ENCODE measurements at regions not wholly inside any gene's neighbourhood (a gene's known extent, or its start where the extent isn't known, plus 50 kb on each side); places are given as distances from the start of the nearest gene placed in this dataset.

DNA sequence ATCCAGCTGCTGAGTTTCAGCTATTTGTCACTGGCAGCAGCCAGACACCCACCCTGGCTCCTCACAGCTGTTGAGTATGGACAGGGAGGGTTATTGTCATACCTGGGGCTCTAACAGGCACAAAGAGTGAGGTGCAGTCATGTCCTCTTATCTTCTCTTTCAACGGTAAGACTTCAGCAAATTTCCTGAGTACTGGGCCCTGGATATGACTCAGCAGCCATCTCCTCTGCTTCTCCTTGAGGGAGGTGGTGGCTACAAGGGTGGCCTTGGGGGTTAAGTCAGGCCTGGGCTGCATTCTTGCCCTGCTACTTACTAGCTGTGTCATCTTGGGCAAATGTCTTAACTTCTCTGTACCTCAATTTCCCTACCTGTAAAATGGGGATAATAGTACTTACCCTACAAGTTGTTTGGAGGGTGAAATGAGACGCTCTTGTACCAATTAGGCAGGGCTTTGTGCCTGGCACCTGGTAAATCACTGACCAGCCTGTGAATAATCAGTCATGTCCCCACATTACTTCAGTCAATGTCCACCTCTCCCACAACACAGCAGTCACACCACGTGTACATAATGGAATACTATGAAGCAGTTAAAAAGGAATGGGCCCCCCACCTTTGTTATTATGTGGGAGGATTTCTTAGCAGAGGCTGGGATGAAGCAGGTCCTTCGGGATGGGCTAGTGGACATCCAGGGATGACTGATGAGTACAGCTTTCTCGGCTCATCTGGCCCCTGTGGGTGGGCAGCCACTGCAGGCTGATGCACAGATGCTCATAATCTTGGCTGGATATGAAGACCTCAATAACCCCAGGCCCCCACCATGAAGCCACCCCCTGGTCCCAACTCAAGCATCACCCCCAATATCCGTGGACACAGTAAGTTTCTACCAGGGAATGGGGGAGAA is 528.8 kb downstream of the SHQ1 start:
- Histone ChIP-seq H3K9me3 (ENCODE audit: control insufficient read depth, low read length) (no peaks in the 10 kb centered on the region), H3K36me3 (ENCODE audit: control insufficient read depth, insufficient read depth, low read length) (no peaks in the 10 kb centered on the region), H3K27ac (ENCODE audit: insufficient read depth, low read length, poor library complexity, severe bottlenecking) (no peak overlapping the region), H3K4me1 (ENCODE audit: control insufficient read depth, insufficient read depth, low read length, poor library complexity, severe bottlenecking) (no peaks in the 10 kb centered on the region), H3K4me3 (ENCODE audit: insufficient read depth, low read depth, low read length, poor library complexity, severe bottlenecking) (no peak overlapping the region), H3K27me3 (replicated peaks; ENCODE audit: control insufficient read depth, insufficient read depth, low read length, poor library complexity, severe bottlenecking) (no peaks in the 10 kb centered on the region)
- DNase-seq, result no peak

GRCh38 chr3:72318504-72319193 is 529.6 kb downstream of the SHQ1 start:
- no peak for DNase-seq
- Histone ChIP-seq H3K27me3 (replicated peaks; ENCODE audit: control insufficient read depth, insufficient read depth, low read length, poor library complexity, severe bottlenecking) (no peaks in the 10 kb centered on the region), H3K9me3 (ENCODE audit: control insufficient read depth, low read length) (no peaks in the 10 kb centered on the region), H3K36me3 (ENCODE audit: control insufficient read depth, insufficient read depth, low read length) (no peaks in the 10 kb centered on the region), H3K4me3 (ENCODE audit: insufficient read depth, low read depth, low read length, poor library complexity, severe bottlenecking) (no peak overlapping the region), H3K27ac (ENCODE audit: insufficient read depth, low read length, poor library complexity, severe bottlenecking) (no peak overlapping the region), H3K4me1 (ENCODE audit: control insufficient read depth, insufficient read depth, low read length, poor library complexity, severe bottlenecking) (no peaks in the 10 kb centered on the region)

- Histone ChIP-seq H3K4me1 (ENCODE audit: control insufficient read depth, insufficient read depth, low read length, poor library complexity, severe bottlenecking) (no peaks in the 10 kb centered on the region), H3K36me3 (ENCODE audit: control insufficient read depth, insufficient read depth, low read length) (no peaks in the 10 kb centered on the region), H3K9me3 (ENCODE audit: control insufficient read depth, low read length) (no peaks in the 10 kb centered on the region), H3K27me3 (replicated peaks; ENCODE audit: control insufficient read depth, insufficient read depth, low read length, poor library complexity, severe bottlenecking) (no peaks in the 10 kb centered on the region), H3K4me3 (ENCODE audit: insufficient read depth, low read depth, low read length, poor library complexity, severe bottlenecking) (no peak overlapping the region), H3K27ac (ENCODE audit: insufficient read depth, low read length, poor library complexity, severe bottlenecking) (no peak overlapping the region)
- no peak for DNase-seq
Observed at GRCh38 chr3:72317491-72317890, 530.8 kb downstream of the SHQ1 start.

DNA sequence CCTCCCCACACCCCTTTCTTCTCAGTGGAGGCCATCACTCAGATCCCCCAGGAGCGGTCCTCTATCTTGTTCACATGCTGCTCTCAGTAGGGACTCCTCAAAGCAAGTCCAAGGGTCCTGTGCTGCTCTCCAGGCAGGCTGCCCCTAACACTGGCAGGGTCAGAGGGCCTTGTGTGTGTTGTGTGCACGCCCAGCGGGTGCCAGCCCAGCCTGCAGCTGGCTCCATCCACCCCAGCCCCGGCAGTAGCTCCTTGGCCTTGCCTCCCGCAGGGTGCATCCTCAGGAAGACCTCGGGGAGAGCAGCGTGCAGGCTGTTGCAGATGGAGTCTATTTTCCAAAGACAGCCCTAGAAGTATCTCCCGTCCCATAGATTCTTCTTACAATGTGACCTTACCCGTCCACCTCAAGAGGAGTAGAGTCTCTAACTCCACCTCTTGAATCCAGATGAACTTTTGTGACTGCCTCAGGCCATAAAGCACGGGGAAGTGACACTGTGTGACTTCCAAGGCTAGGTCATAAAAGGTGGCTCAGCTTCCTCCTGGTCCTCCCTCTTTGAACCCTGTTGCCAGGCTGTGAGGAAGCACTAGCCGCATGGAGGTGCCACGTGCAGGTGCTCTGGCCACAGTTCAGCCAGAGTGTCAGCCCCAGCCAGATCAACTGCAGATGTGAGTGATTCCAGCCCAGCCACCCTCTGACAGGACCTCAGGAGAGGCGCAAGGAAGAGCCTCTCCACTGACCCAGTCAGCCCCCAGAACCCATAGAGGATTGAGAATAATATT is 531.6 kb downstream of the SHQ1 start:
- Histone ChIP-seq H3K36me3 (ENCODE audit: control insufficient read depth, insufficient read depth, low read length) (no peaks in the 10 kb centered on the region), H3K27ac (ENCODE audit: insufficient read depth, low read length, poor library complexity, severe bottlenecking) (no peak overlapping the region), H3K4me3 (ENCODE audit: insufficient read depth, low read depth, low read length, poor library complexity, severe bottlenecking) (no peak overlapping the region), H3K9me3 (ENCODE audit: control insufficient read depth, low read length) (no peaks in the 10 kb centered on the region), H3K27me3 (replicated peaks; ENCODE audit: control insufficient read depth, insufficient read depth, low read length, poor library complexity, severe bottlenecking) (no peaks in the 10 kb centered on the region), H3K4me1 (ENCODE audit: control insufficient read depth, insufficient read depth, low read length, poor library complexity, severe bottlenecking) (no peaks in the 10 kb centered on the region)
- DNase-seq, result no peak

GRCh38 chr3:72313308-72313707 is 528.4 kb upstream of the PROK2 start:
- no peak overlapping the region for H3K4me3 ChIP-seq (ENCODE audit: insufficient read depth, low read depth, low read length, poor library complexity, severe bottlenecking)
- H3K27me3 ChIP-seq (replicated peaks; ENCODE audit: control insufficient read depth, insufficient read depth, low read length, poor library complexity, severe bottlenecking), result no peaks in the 10 kb centered on the region
- no peak for DNase-seq
- no peaks in the 10 kb centered on the region for H3K36me3 ChIP-seq (ENCODE audit: control insufficient read depth, insufficient read depth, low read length)
- peaks cover 12% of the 10 kb centered on the region for H3K4me1 ChIP-seq (ENCODE audit: control insufficient read depth, insufficient read depth, low read length, poor library complexity, severe bottlenecking)
- H3K27ac ChIP-seq (ENCODE audit: insufficient read depth, low read length, poor library complexity, severe bottlenecking), result no peak overlapping the region
- no peaks in the 10 kb centered on the region for H3K9me3 ChIP-seq (ENCODE audit: control insufficient read depth, low read length)

- peaks cover 12% of the 10 kb centered on the region for H3K4me1 ChIP-seq (ENCODE audit: control insufficient read depth, insufficient read depth, low read length, poor library complexity, severe bottlenecking)
- H3K27me3 ChIP-seq (replicated peaks; ENCODE audit: control insufficient read depth, insufficient read depth, low read length, poor library complexity, severe bottlenecking), result no peaks in the 10 kb centered on the region
- no peak overlapping the region for H3K27ac ChIP-seq (ENCODE audit: insufficient read depth, low read length, poor library complexity, severe bottlenecking)
- H3K9me3 ChIP-seq (ENCODE audit: control insufficient read depth, low read length), result no peaks in the 10 kb centered on the region
- no peak for DNase-seq
- no peaks in the 10 kb centered on the region for H3K36me3 ChIP-seq (ENCODE audit: control insufficient read depth, insufficient read depth, low read length)
- no peak overlapping the region for H3K4me3 ChIP-seq (ENCODE audit: insufficient read depth, low read depth, low read length, poor library complexity, severe bottlenecking)
Observed at GRCh38 chr3:72312339-72312738, 527.4 kb upstream of the PROK2 start.

GRCh38 chr3:72311425-72311824 is 526.5 kb upstream of the PROK2 start:
- Histone ChIP-seq H3K27ac (ENCODE audit: insufficient read depth, low read length, poor library complexity, severe bottlenecking) (no peak overlapping the region), H3K9me3 (ENCODE audit: control insufficient read depth, low read length) (no peaks in the 10 kb centered on the region), H3K4me1 (ENCODE audit: control insufficient read depth, insufficient read depth, low read length, poor library complexity, severe bottlenecking) (peaks cover 12% of the 10 kb centered on the region), H3K36me3 (ENCODE audit: control insufficient read depth, insufficient read depth, low read length) (no peaks in the 10 kb centered on the region), H3K4me3 (ENCODE audit: insufficient read depth, low read depth, low read length, poor library complexity, severe bottlenecking) (no peak overlapping the region), H3K27me3 (replicated peaks; ENCODE audit: control insufficient read depth, insufficient read depth, low read length, poor library complexity, severe bottlenecking) (no peaks in the 10 kb centered on the region)
- DNase-seq, result no peak

DNA sequence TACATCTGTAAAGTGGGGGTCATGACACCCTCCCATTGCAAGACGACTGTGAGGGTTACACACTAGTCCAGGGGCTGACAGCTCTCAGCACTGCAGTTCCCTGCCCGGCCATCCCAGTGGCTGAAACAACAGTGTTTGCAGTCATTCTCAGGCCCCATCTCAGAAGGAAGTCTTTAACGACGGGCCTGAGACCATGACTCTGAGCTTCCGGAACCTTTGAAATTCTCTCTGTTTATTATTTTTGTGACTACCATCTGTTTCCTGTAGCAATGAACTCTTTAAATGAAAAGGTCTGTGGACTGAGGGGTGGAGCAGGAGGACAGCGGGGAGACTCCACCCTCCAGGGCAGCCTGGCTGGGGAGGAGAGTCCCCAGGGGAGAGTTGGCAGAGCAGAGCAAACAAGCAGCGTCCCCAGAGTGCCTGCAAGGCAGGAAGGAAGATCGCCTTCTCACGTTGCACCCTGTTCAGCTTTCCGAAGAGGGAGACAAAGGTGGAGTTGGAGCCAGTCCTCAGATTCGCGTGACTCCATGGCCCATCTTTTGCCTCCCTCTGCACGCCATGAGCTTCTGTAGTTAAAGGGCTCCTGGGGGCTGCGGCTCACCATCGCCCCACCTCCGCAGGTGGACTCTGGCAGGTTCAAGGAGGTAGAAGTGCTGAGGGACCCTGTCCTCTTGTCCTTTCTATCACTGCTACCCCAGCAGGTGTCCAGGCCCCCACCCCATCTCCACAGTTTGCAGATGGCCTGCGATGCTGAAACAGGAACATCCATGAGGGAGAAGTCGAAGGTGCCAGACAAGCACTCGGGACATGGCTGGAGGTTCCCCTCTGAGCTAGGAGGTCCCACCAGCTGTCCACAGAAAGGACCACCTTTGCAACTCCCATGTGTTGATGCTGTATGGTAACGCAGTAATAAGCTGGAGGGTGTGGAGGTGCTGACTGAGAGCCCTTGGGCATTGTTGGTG is 525.8 kb upstream of the PROK2 start:
- H3K27ac ChIP-seq (ENCODE audit: insufficient read depth, low read length, poor library complexity, severe bottlenecking), result peak overlapping the region; percentile 23
- H3K4me3 ChIP-seq (ENCODE audit: insufficient read depth, low read depth, low read length, poor library complexity, severe bottlenecking), result no peak overlapping the region
- no peak for DNase-seq
- H3K27me3 ChIP-seq (replicated peaks; ENCODE audit: control insufficient read depth, insufficient read depth, low read length, poor library complexity, severe bottlenecking), result no peaks in the 10 kb centered on the region
- H3K36me3 ChIP-seq (ENCODE audit: control insufficient read depth, insufficient read depth, low read length), result no peaks in the 10 kb centered on the region
- H3K9me3 ChIP-seq (ENCODE audit: control insufficient read depth, low read length), result no peaks in the 10 kb centered on the region
- peaks cover 12% of the 10 kb centered on the region for H3K4me1 ChIP-seq (ENCODE audit: control insufficient read depth, insufficient read depth, low read length, poor library complexity, severe bottlenecking)

DNA sequence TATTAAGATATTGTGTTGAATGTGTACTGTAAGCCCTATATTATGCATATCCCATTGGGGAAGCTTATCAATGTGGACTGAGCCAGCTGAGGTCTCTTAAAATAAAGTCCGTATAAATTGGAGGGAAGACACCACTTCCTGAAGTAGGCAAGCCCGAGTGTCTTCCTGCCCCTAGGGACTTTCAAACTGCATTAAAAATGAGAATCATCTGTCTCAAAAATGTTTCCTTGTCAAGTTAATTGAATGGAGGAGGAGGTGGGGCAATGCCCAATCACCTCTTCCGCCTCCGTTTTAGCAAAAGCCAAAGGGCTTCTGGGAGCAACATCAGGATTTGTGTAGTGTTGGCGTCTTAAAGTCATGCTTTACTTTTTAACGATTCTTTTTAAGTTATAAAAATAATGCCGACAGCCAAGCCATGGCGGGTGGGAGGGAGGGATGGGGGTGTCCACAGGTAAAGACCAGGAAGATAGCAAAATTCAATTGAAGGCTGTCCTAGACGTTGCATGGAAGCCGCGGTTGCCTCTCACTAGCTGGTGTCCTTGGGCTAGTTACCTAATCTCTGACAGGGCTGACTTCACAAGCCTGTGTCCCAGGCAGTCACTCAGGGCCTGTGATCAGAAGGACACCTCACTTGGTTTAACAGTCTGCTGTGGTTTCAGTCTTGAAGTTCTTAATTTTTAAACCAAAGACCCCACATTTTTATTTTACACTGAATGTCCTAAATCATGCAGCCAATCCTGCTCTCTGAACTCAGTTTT is 524.9 kb upstream of the PROK2 start:
- Histone ChIP-seq H3K36me3 (ENCODE audit: control insufficient read depth, insufficient read depth, low read length) (no peaks in the 10 kb centered on the region), H3K9me3 (ENCODE audit: control insufficient read depth, low read length) (no peaks in the 10 kb centered on the region), H3K4me3 (ENCODE audit: insufficient read depth, low read depth, low read length, poor library complexity, severe bottlenecking) (no peak overlapping the region), H3K4me1 (ENCODE audit: control insufficient read depth, insufficient read depth, low read length, poor library complexity, severe bottlenecking) (peaks cover 12% of the 10 kb centered on the region), H3K27me3 (replicated peaks; ENCODE audit: control insufficient read depth, insufficient read depth, low read length, poor library complexity, severe bottlenecking) (no peaks in the 10 kb centered on the region), H3K27ac (ENCODE audit: insufficient read depth, low read length, poor library complexity, severe bottlenecking) (peak overlapping the region; percentile 23)
- DNase-seq, result no peak
